Stimulated activated CD8-positive, alpha-beta memory T cell treated with anti-CD3 and anti-CD28 coated beads, Interleukin-4, amount 100 ng/mL, for 24 hours (primary cell): ENCODE measurements at regions not wholly inside any gene's neighbourhood (a gene's known extent, or its start where the extent isn't known, plus 50 kb on each side); places are given as distances from the start of the nearest gene placed in this dataset.

ENCODE experiments used
- DNase-seq: peaks from one replicate; pipeline ENCODE4 v3.0.0-alpha.2; 2020; ENCODE audit warnings: low read depth

- no peak for DNase-seq
Observed at GRCh38 chr9:80143899-80144298, 572.1 kb downstream of the TLE4 start.

GRCh38 chr9:80134487-80134886 lies 562.7 kb downstream of the TLE4 start:
- no peak for DNase-seq

DNA sequence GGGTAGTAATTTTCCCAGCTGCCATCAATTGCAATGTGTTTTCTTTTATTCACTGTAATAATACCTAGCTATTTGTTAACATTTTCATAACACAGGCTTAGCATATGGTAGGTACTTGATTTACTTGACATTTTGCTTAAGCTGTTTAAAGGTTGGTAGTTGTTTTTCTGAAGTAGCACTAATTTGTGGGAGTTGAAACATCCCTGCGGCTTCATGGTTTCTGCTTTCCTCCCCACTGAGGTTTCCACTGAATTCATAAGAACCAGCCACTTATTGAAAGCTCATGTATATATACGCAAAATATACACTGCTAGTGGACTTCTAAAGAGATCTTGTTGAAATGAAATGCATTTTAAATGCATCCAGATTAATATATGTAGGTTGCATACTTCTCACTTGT lies 559.9 kb downstream of the TLE4 start:
- DNase-seq, result no peak

GRCh38 chr9:80127920-80128319 lies 556.2 kb downstream of the TLE4 start:
- no peak for DNase-seq

- DNase-seq, result no peak
Observed at GRCh38 chr9:80125731-80126264, 554.0 kb downstream of the TLE4 start.

- DNase-seq, result no peak
Observed at GRCh38 chr9:80117031-80117430, 545.3 kb downstream of the TLE4 start.

- DNase-seq, result no peak
Observed at GRCh38 chr9:80114241-80114640, 542.5 kb downstream of the TLE4 start.

- DNase-seq, result no peak
Observed at GRCh38 chr9:80107931-80108660, 536.3 kb downstream of the TLE4 start.

DNA sequence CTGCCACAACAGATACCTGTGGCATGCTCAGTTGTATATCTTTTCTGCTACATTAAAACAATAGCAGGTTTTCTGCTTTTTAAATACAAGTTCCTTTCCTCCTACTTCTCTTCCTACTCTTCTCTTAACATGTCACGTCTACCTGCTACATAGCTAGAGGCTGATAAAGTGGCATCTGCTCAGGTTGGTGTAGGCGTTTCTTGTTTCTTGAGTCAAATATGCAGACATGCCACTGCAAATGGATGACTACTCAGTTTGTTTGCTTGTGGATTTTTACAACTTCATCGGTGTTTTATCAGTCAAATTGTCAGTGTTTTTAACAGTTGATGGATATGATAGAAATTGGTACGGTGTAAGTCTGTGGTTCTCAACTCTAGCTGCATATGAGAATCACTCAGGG lies 525.7 kb downstream of the TLE4 start:
- no peak for DNase-seq

- DNase-seq, result no peak
Observed at GRCh38 chr9:80094176-80094771, 522.5 kb downstream of the TLE4 start.

DNA sequence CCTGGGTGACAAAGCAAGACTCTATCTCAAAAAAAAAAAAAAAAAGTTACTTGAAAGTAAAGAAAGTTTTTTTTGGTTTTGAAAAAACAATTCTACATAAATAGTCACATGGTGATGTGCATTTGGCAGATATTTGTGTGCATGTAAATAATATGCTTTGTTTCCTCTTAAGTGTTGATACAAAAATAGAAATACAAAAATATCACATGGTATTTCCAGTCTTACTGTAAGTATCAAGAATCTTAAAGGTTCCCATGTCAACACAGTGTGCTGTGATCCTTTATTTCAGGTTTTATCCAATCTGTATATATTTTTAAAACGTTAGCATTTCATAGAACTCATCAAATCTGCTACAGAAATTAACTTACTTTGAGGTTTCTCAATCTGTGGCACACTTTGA lies 521.9 kb downstream of the TLE4 start:
- no peak for DNase-seq

- no peak for DNase-seq
Observed at GRCh38 chr9:80091526-80091925, 519.8 kb downstream of the TLE4 start.

- no peak for DNase-seq
Observed at GRCh38 chr9:80090317-80090716, 518.6 kb downstream of the TLE4 start.

DNA sequence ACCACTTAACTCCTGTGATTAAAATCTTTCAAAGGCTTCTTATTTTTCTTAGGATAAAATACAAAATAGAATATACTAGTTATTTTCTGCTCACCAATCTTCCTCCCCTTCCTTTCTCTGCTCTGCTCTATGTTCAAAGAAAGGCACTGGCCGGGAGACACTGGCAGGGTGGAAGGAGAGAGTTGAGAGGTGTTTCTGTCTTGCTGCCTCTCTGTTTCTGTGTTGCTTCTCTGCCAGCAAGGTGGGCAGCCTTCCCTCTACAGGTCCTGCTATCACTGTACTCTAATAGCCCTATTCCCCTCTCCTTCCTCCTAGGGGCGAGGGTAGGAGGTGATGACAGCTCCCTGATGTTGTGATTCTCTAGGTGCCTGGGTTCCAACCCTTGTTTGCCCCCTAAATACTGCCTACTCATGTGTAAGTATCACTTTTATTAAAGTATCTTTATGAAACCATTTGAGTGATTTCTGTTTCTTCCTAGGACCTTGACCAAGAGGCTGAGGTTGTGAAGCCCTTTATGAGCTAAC lies 515.1 kb downstream of the TLE4 start:
- no peak for DNase-seq

DNA sequence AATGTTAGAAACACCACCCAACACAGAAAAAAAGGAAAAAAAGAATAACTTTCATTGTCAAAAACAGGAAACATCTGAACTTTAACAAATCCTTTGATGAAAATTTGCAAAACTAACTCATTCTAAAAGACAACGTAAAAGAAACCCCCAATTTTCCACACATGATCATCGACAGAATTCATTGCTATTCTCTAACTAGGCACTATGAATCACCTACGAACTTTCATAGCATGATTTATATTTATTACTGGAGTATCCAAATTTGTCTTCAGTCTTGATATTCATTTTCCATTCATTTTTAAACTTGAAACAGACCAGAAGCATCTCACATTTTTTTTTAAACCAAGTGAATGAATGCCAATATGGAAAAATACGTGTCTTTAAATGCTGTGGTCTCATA lies 514.6 kb downstream of the TLE4 start:
- no peak for DNase-seq

- DNase-seq, result no peak
Observed at GRCh38 chr9:80085668-80086067, 513.9 kb downstream of the TLE4 start.

- no peak for DNase-seq
Observed at GRCh38 chr9:80082213-80082612, 510.4 kb downstream of the TLE4 start.

- DNase-seq, result no peak
Observed at GRCh38 chr9:80078826-80079225, 507.1 kb downstream of the TLE4 start.

- DNase-seq, result no peak
Observed at GRCh38 chr9:80077059-80077458, 505.3 kb downstream of the TLE4 start.

DNA sequence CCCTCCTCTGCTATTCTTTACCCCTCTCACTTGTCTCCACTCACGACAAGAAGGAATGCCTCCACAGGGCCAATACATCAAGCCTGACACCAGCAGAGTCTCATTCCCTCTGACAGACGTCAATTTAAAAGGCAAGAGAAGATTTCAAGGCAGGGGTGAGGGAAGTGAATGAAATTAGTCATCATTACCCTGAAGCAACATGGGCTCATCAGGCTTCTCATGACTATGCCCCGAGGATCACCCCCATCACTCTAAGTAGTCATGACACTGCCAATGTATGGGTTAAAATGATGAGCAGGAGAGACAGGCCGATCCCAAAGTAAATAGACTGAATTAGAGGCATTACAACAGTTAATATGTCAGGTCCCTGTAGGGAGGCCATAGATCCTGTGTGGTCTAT lies 504.4 kb downstream of the TLE4 start:
- DNase-seq, result no peak

GRCh38 chr9:80074439-80074838 lies 502.7 kb downstream of the TLE4 start:
- DNase-seq, result no peak

DNA sequence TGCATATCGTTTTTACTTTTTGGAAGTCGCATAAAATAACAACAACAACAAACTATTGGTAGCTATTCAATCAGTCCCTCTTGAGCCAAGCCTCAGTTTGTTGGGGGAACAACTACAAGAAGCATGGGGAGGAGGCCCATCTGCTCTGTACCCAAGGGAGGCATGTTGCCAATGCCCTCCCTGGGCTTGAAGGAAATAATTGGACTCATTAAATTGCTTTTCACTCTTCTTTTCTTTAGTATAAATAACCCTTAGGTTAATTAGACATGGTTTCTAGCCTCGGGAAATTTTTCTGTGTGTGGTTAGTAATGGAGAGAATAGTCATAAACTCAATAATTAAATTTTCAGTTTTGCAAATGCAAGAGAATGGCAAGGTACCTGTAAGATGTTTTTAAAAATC lies 500.7 kb downstream of the TLE4 start:
- DNase-seq, result no peak

GRCh38 chr9:80070071-80070742 lies 498.4 kb downstream of the TLE4 start:
- DNase-seq, result no peak
